GM23338 (cell line): ENCODE measurements at regions not wholly inside any gene's neighbourhood (a gene's known extent, or its start where the extent isn't known, plus 50 kb on each side); places are given as distances from the start of the nearest gene placed in this dataset.

Experiments used
- NANOG ChIP-seq: IDR thresholded peaks from 2 replicates; pipeline ENCODE4 v1.6.1; 2016; ENCODE audit warnings: antibody characterized with exemption, borderline replicate concordance
- REST ChIP-seq: IDR thresholded peaks from one replicate; pipeline ENCODE4 v1.6.1; 2018; ENCODE audit warnings: antibody characterized with exemption; ENCODE audit not compliant: unreplicated experiment
- TF ChIP-seq, protein P1 (sequence below): fragments of 250-450 bp; sonication (Bioruptor Pico); IDR thresholded peaks from 2 replicates; pipeline ENCODE4 v1.5.0; 2020; ENCODE audit warnings: mild to moderate bottlenecking, moderate library complexity
- TF ChIP-seq, protein P2 (sequence below), 2 experiments: fragments of 200-600 bp in 1 of 2; sonication (generic) in 1 of 2; conservative IDR thresholded peaks; 2 replicates each; pipeline versions ENCODE4 v1.5.1 to v1.6.1; 2016 to 2017; ENCODE audit warnings: antibody characterized with exemption in 2 of 2, low read depth in 2 of 2, mild to moderate bottlenecking in 2 of 2, moderate library complexity in 1 of 2

DNA sequence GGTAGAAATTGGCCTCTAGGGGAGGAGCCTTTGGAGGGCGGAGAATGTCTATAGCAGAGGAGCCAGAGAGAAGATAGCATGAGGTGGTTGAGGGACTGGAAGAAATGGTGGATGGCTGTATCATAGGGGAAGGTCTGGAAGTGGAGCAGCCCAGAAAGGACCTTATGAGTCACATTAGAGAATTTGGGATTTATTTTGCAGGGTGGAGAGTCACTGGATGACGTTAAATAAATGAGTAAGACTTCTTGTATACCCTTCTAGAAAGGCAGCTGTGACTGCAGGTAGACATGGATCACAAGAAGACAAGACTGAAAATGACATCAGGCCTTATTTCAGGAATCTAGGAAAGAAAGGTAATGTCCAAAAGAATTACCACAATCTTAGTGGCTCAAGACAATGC, 208.2 kb upstream of the TMTC1 start (continued):
- TF ChIP-seq, protein P1, sequence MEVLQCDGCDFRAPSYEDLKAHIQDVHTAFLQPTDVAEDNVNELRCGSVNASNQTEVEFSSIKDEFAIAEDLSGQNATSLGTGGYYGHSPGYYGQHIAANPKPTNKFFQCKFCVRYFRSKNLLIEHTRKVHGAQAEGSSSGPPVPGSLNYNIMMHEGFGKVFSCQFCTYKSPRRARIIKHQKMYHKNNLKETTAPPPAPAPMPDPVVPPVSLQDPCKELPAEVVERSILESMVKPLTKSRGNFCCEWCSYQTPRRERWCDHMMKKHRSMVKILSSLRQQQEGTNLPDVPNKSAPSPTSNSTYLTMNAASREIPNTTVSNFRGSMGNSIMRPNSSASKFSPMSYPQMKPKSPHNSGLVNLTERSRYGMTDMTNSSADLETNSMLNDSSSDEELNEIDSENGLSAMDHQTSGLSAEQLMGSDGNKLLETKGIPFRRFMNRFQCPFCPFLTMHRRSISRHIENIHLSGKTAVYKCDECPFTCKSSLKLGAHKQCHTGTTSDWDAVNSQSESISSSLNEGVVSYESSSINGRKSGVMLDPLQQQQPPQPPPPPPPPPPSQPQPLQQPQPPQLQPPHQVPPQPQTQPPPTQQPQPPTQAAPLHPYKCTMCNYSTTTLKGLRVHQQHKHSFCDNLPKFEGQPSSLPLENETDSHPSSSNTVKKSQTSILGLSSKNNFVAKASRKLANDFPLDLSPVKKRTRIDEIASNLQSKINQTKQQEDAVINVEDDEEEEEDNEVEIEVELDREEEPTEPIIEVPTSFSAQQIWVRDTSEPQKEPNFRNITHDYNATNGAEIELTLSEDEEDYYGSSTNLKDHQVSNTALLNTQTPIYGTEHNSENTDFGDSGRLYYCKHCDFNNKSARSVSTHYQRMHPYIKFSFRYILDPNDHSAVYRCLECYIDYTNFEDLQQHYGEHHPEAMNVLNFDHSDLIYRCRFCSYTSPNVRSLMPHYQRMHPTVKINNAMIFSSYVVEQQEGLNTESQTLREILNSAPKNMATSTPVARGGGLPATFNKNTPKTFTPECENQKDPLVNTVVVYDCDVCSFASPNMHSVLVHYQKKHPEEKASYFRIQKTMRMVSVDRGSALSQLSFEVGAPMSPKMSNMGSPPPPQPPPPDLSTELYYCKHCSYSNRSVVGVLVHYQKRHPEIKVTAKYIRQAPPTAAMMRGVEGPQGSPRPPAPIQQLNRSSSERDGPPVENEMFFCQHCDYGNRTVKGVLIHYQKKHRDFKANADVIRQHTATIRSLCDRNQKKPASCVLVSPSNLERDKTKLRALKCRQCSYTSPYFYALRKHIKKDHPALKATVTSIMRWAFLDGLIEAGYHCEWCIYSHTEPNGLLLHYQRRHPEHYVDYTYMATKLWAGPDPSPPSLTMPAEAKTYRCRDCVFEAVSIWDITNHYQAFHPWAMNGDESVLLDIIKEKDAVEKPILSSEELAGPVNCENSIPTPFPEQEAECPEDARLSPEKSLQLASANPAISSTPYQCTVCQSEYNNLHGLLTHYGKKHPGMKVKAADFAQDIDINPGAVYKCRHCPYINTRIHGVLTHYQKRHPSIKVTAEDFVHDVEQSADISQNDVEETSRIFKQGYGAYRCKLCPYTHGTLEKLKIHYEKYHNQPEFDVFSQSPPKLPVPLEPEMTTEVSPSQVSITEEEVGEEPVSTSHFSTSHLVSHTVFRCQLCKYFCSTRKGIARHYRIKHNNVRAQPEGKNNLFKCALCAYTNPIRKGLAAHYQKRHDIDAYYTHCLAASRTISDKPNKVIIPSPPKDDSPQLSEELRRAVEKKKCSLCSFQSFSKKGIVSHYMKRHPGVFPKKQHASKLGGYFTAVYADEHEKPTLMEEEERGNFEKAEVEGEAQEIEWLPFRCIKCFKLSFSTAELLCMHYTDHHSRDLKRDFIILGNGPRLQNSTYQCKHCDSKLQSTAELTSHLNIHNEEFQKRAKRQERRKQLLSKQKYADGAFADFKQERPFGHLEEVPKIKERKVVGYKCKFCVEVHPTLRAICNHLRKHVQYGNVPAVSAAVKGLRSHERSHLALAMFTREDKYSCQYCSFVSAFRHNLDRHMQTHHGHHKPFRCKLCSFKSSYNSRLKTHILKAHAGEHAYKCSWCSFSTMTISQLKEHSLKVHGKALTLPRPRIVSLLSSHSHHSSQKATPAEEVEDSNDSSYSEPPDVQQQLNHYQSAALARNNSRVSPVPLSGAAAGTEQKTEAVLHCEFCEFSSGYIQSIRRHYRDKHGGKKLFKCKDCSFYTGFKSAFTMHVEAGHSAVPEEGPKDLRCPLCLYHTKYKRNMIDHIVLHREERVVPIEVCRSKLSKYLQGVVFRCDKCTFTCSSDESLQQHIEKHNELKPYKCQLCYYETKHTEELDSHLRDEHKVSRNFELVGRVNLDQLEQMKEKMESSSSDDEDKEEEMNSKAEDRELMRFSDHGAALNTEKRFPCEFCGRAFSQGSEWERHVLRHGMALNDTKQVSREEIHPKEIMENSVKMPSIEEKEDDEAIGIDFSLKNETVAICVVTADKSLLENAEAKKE (CRISPR knock-in tag) = no peak
- TF ChIP-seq NANOG (no peak), REST (no peak)
- TF ChIP-seq, protein P2, sequence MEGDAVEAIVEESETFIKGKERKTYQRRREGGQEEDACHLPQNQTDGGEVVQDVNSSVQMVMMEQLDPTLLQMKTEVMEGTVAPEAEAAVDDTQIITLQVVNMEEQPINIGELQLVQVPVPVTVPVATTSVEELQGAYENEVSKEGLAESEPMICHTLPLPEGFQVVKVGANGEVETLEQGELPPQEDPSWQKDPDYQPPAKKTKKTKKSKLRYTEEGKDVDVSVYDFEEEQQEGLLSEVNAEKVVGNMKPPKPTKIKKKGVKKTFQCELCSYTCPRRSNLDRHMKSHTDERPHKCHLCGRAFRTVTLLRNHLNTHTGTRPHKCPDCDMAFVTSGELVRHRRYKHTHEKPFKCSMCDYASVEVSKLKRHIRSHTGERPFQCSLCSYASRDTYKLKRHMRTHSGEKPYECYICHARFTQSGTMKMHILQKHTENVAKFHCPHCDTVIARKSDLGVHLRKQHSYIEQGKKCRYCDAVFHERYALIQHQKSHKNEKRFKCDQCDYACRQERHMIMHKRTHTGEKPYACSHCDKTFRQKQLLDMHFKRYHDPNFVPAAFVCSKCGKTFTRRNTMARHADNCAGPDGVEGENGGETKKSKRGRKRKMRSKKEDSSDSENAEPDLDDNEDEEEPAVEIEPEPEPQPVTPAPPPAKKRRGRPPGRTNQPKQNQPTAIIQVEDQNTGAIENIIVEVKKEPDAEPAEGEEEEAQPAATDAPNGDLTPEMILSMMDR (conservative IDR thresholded peaks at IDR 0.05; ENCODE audit: low read depth in 2 of 2) = no peak
